ENCODE measurements at regions not wholly inside any gene's neighbourhood (a gene's known extent, or its start where the extent isn't known, plus 50 kb on each side); places are given as distances from the start of the nearest gene placed in this dataset.

DNA sequence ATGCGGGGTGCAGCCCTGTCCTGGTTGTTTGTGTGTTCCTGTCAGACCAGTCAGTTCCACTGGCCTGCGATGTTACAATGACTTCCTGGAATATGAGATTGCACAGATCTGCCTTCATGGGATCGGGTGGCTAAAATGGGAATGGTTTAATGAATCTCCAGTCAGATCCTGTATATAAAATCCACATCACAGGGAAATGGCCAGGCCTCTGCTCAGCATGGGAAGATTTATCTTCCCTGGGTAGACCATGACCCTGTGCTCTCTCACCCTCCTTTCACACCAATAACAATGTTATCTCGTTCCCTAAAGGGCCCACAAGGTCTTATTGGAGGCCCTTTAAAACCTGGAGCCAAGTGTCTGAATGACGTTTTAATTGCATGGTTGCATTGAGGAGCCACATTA, 307.4 kb downstream of the RAB28 start:
- Histone ChIP-seq H3K4me1 (peaks cover 0 to 12% (median 0%) of the 10 kb centered on the region in 4 donors), H3K27me3 (no peaks in the 10 kb centered on the region), H3K27ac (no peak overlapping the region), H3K36me3 (no peaks in the 10 kb centered on the region), H3K9me3 (no peaks in the 10 kb centered on the region), H3K4me3 (no peak overlapping the region)
- DNase-seq (ENCODE audit: low spot score in 2 of 2), result no peak
- TF ChIP-seq, protein P1, sequence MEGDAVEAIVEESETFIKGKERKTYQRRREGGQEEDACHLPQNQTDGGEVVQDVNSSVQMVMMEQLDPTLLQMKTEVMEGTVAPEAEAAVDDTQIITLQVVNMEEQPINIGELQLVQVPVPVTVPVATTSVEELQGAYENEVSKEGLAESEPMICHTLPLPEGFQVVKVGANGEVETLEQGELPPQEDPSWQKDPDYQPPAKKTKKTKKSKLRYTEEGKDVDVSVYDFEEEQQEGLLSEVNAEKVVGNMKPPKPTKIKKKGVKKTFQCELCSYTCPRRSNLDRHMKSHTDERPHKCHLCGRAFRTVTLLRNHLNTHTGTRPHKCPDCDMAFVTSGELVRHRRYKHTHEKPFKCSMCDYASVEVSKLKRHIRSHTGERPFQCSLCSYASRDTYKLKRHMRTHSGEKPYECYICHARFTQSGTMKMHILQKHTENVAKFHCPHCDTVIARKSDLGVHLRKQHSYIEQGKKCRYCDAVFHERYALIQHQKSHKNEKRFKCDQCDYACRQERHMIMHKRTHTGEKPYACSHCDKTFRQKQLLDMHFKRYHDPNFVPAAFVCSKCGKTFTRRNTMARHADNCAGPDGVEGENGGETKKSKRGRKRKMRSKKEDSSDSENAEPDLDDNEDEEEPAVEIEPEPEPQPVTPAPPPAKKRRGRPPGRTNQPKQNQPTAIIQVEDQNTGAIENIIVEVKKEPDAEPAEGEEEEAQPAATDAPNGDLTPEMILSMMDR (IDR thresholded peaks at IDR 0.05), result no peak
- TF ChIP-seq EP300 (IDR thresholded peaks at IDR 0.05) (no peak), POLR2A (IDR thresholded peaks at IDR 0.05) (no peak)
- WGBS, 2 donors, result 53 to 58% methylated on average over 5 of the region's 5 CpGs

DNA sequence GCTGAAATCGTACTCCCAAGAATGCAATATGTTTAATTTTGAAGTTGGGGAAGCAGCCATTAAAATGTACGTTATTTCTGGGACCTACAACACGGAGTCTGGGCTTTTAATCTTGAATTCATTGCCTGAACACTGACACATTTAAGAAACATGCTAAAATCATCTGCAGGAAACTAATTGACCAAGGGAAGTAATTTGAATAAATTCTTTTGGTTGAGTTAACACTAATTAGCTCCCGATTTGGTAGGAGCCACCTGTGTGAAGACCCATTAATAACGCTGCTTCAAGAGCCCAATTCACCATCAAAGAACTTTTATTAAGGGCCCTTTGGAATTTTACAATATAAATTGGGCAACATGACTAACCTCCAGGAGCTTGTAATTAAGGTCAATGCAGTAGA, 309.2 kb downstream of the RAB28 start:
- Histone ChIP-seq H3K27ac (peak overlapping the region in 3 of 4 donors; percentile 38 to 77 (median 60)), H3K4me3 (no peak overlapping the region), H3K36me3 (no peaks in the 10 kb centered on the region), H3K27me3 (no peaks in the 10 kb centered on the region), H3K4me1 (peaks cover 0 to 12% (median 0%) of the 10 kb centered on the region in 4 donors), H3K9me3 (no peaks in the 10 kb centered on the region)
- TF ChIP-seq POLR2A (IDR thresholded peaks at IDR 0.05) (no peak), EP300 (IDR thresholded peaks at IDR 0.05) (no peak)
- TF ChIP-seq, protein P1 (IDR thresholded peaks at IDR 0.05), result no peak
- WGBS, 2 donors, result 76% methylated on average over 5 of the region's 5 CpGs
- DNase-seq (ENCODE audit: low spot score in 2 of 2), result no peak

DNA sequence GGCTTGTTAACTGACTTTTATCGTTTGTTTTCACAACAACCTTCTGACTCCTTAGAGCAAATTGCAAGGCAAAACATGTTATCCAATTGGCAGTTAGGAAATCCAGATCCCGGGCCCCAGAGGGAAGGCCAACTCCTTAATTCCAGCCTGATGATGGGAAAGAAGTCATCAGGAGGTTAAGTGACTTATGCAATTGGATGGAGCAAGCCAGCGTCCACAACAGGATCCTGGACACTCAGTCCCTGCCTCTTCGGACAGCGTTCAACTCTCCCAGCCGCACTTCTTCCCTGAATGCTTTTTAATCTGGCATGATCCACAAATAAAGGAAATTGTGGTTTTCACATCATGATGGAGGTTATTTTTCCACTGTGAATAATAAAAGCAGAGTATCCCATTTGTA, 310.1 kb downstream of the RAB28 start:
- Histone ChIP-seq H3K27me3 (no peaks in the 10 kb centered on the region), H3K27ac (peak overlapping the region in 3 of 4 donors; percentile 25 to 77 (median 71)), H3K9me3 (no peaks in the 10 kb centered on the region), H3K4me1 (peaks cover 0 to 12% (median 0%) of the 10 kb centered on the region in 4 donors), H3K4me3 (no peak overlapping the region), H3K36me3 (no peaks in the 10 kb centered on the region)
- 51 to 69% methylated on average over 6 of the region's 6 CpGs for whole genome bisulfite sequencing, 2 donors
- DNase-seq (ENCODE audit: low spot score in 2 of 2), result peak; percentile 65 to 76
- TF ChIP-seq EP300 (IDR thresholded peaks at IDR 0.05) (peak; percentile 50 to 95), POLR2A (IDR thresholded peaks at IDR 0.05) (no peak)

DNA sequence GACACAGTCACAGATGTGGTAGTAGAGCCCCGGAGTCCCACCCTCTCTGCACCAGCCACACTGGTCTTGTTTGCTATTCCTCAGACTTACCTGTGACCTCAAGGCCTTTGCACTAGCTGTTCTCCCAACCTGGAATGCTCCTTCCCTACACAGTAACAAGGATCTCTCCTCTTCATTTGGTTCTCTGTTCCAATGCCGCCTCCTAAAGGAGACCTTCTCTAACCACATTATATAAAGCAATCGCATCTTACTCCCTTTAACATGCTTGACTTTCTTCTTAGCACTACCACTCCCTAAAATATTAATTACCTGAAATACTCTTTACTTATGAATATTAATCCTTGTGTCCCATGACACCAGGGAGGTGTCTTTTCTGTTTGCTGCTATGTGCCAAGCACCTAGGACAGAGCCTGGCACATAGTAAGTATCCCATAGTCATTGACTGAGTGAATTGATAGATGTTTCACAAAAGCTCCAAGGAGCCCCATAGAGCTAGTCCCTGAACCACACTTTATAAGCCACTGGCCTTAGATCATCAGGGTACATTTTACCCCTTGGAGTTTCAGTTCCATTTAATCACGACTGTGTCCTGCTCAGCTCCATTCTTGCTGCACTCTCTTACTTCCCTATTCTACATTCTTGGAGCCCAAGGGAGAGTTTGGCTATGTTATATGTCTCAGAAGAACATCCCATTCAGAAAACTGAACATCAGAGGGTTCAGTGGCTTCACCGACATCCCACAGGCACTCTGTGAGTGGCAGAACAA, 312.7 kb downstream of the RAB28 start:
- WGBS, 2 donors, result 90 to 95% methylated on average over 5 of the region's 5 CpGs

DNA sequence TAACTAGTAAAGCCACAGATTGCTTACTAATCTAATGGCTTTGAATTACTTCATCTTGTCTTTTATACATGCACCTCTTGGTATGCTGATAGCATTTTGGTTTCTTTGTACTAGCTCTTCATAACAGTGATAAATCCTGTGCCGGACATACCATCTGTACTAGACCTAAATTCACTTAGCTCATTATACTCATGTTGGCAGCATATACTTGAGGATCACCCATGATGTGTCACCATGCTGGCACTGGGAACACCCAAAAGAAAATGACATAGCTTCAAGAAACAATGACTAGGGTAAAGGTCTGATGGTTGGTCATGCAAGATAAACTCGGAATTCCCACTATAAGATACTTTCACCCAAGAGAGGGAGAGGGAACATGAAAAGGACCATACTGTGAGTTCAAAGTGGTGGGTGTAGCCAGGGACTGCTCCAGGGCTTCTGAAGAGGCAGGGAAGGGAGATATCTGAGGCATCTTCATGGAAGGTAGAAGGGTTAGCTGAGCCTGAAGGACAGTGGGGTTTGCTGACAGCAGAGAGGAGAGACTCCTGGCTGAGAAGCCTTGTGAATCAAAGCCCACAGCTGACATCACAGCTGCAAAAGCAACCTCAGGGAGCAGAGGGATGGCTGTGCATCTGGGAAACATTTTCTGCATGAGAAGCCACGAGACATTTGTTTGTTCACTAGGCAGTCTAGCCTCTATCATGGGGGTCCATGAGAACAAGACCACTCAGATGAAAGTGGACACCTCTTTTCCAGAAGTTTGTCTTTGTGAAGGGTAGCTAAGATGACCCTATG, 314.2 kb downstream of the RAB28 start:
- Histone ChIP-seq H3K4me3 (no peak overlapping the region), H3K27ac (no peak overlapping the region), H3K9me3 (no peaks in the 10 kb centered on the region), H3K27me3 (no peaks in the 10 kb centered on the region), H3K36me3 (no peaks in the 10 kb centered on the region), H3K4me1 (peaks cover 0 to 7% (median 0%) of the 10 kb centered on the region in 4 donors)
- no peak for DNase-seq (ENCODE audit: low spot score in 2 of 2)
- 80 to 82% methylated on average over 3 of the region's 3 CpGs for WGBS, 2 donors
- TF ChIP-seq, protein P1 (IDR thresholded peaks at IDR 0.05), result no peak
- TF ChIP-seq POLR2A (IDR thresholded peaks at IDR 0.05), result no peak
- TF ChIP-seq EP300 (IDR thresholded peaks at IDR 0.05), result no peak

More for the DNA sequence above, 312.7 kb downstream of the RAB28 start:
- no peak overlapping the region for H3K4me3 ChIP-seq
- H3K9me3 ChIP-seq, result no peaks in the 10 kb centered on the region
- no peak for DNase-seq (ENCODE audit: low spot score in 2 of 2)
- H3K4me1 ChIP-seq, result peaks cover 0 to 12% (median 0%) of the 10 kb centered on the region in 4 donors
- no peak overlapping the region for H3K27ac ChIP-seq
- TF ChIP-seq, protein P1 (IDR thresholded peaks at IDR 0.05), result no peak
- no peak for TF ChIP-seq EP300 (IDR thresholded peaks at IDR 0.05)
- TF ChIP-seq POLR2A (IDR thresholded peaks at IDR 0.05), result no peak
- no peaks in the 10 kb centered on the region for H3K36me3 ChIP-seq
- no peaks in the 10 kb centered on the region for H3K27me3 ChIP-seq

Measured in tibial nerve (tissue), 4 donors.